NCI-H460 (cell line): ENCODE measurements at regions not wholly inside any gene's neighbourhood (a gene's known extent, or its start where the extent isn't known, plus 50 kb on each side); places are given as distances from the start of the nearest gene placed in this dataset.

Experiments
- DNase-seq: peaks from one replicate; pipeline ENCODE4 v3.0.0-alpha.2; 2016; ENCODE audit warnings: low read depth; ENCODE audit errors: extremely low read depth

GRCh38 chr11:95337175-95337957 lies 106.4 kb upstream of the SESN3 start:
- no peak for DNase-seq

DNA sequence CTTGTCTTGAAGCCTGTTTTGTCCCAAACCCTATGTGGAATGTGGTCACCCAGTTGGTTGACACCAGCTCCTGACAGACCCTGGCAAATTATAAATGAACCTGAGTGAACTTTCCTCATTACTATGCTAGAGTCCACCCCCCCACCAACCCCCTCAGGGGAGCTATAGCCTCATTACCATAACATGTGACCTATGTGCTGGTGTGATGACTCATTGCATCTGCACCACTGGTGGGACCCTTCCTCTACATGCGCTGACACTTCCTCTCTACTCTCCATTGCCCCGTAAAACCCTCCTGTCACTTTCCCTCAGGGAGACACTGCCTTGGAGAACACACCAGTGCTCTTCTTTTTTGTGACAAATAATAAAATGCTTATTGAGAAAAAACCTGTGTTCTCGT lies 105.0 kb upstream of the SESN3 start:
- DNase-seq = no peak

GRCh38 chr11:95331161-95331560 lies 100.2 kb upstream of the SESN3 start:
- DNase-seq = no peak

GRCh38 chr11:95330302-95330701 lies 99.3 kb upstream of the SESN3 start:
- DNase-seq = no peak

DNA sequence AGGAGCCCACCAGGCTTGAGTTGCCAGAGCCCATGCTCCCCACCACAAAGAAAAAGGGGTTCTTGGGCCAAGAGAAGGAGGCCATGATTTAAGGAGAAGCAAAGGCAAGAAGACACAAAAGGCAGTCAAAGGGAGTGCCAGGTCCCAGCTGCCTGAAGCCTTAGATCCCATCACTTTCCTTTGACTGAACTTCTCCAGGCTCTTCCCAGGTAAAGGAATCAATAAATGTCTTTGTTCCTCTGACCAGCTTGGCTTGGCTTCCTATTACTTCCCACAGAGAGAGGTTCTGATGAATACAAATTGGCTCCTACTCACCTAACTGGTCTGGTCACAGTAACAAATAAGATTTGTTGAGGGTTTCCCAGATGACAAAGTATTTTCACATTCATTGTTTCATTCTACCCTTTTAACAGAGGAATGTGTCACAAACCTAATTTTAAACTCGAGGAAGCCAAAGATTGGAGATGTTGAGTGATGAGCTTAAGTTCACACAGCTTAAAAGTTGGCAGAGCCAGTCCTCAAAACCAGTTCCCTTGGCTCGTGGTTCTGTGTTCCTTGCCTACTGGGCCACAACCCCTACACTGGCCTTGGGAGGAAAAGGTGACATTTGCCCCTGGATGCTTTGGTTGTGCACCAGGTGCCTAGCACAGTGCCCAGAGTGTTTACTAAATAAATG lies 96.4 kb upstream of the SESN3 start:
- no peak for DNase-seq

- peak; percentile 90 for DNase-seq
These were observed 94.8 kb upstream of the SESN3 start for GRCh38 chr11:95325777-95326258.

GRCh38 chr11:95324826-95325225 lies 93.8 kb upstream of the SESN3 start:
- DNase-seq = no peak

DNA sequence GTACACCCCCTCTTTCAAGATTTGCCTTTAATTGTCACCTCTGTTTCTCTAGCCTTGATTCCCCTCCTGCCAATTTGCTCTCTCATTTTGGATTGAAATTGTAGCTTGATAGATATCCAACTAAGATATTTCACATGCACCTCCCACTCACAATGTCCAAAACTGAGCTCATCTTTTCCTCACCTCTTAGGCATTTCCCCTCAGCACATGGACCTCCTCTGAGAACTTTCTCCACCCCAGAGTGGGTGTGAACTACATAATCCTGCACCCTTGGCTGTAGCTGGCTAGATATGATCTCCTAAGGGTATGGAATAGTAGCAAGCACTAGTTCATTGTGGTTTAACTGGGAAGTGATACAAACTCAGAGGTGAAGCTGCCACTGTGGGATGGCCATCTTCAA lies 91.5 kb upstream of the SESN3 start:
- no peak for DNase-seq

DNA sequence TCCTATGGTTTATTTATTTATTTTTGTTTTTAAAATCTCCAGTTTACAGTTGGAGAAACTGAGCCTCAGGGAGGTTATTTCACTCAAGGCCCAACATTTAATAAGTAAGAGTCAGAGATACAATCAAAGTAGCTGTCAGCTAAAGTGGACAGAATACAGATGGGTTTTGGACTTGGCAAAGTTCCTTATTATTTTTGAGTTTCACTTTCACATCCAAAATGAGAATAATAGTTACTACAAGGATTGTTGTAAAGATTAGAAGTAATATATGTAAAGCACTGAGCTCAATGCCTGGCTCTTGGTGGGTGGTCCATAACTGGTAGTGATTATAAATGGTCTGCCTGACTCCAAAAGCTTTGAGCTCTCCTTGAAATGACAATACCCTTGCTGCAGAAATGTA lies 87.5 kb upstream of the SESN3 start:
- DNase-seq = no peak

DNA sequence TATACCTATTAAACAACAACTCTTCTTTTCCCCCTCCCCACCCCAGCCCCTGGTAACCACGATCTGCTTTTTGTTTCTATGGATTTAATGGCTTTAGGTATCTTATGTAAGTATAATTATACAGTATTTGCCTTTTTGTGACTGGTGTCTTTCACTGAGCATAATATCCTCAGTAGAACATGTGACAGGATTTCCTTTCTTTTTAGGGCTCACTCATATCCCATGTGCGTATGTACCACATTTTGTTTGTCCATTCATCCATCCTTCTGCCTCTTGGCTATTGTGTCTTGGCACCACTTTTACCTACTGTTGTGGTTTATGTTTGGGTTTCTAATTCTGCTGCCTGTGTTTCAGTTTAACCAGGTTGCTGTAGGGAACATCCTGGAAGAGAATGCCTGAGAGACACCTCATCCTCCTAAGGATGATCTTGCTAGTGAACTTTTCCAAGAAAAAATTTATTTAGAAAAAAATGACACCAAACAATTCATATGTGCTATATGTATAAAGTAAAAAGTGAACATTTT lies 77.6 kb upstream of the SESN3 start:
- DNase-seq = no peak

DNA sequence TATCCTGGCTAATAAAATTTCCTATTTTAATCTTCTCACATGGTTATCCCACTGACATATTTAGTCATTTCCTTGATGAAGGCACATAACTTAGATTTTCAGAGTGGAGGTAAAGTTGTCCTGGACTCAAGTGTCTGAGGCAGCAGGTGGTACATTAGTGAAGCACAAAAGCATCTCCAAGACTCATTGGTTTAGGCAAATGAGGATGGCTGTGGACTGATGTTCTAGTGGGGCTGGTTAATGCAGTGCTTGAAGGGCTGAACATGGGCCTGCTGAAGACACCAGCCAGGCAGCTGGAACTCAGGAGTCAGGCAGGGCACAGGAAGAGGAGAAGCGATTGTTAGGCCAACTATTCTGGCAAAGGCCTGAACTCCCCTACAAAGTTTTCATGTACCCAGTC lies 76.3 kb upstream of the SESN3 start:
- DNase-seq = no peak

- DNase-seq = no peak
These were observed 75.8 kb upstream of the SESN3 start for GRCh38 chr11:95306801-95307200.

GRCh38 chr11:95306123-95306522 lies 75.1 kb upstream of the SESN3 start:
- no peak for DNase-seq

- DNase-seq = no peak
These were observed 74.7 kb upstream of the SESN3 start for GRCh38 chr11:95305705-95306104.

DNA sequence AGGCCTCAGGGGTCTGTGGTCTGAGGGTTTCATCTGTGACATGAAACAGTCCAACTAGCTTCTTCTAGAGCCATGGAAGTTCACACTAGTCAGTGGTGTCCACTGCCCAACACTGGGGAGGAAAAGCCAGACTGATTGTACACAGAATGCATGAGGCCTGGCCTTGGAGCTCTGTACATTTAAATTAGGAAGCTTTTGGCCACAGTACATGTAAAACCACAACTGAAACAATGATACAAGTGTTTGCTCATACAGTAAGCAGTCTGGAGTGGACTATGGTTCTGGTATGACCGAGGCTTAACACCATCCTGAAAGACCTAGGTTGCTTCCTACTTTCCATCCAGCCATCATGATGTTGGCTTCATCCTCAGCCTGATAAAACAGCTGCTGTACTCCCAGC lies 73.8 kb upstream of the SESN3 start:
- no peak for DNase-seq

- DNase-seq = no peak
These were observed 71.2 kb upstream of the SESN3 start for GRCh38 chr11:95302211-95302610.

DNA sequence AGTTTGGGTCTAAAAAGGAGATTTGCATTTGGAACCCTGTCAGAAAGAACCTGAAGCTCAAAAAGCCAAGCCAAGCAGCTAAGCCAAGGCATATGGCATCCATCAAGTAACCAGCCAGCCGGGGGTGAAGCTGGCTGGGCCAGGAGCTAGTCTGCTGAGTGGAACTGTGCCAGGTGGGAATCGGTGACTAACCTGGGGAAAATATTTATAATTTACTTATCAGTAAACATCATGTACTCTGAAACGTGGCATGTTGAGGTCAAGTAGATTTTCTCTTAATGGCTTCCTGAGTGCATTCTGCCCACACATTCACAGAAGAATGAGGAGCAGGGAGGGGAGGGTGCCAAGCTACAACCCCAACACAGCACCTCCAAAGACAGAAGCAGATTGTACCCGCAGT lies 70.5 kb upstream of the SESN3 start:
- no peak for DNase-seq

DNA sequence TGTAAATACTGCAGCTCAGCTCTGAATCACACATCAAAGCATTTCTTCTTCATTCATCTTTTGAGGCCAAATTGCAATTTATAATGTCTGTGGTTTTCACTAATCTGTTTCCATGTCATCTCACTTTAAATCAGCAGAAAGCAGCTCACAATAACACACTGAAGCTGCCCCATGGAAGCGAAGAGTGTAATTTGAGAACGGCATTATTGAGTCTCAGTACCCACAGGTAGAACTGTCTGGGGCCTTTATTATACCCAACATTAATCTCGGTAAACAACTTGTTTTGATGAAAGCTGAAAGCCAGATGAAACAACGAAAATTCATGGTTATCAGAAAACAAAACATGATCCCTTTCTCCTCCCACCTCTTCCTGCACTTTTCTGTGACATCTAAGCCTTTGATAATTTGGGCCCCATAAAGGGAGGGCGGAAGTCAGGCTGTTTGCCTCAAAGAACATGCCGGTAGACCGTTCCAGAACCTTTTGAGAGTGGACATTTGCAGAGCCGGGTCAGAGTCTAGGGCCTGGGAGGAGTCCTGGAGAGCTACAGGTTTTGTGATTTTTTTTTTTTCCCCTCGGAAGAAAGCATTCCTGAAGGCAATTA lies 68.2 kb upstream of the SESN3 start:
- no peak for DNase-seq

DNA sequence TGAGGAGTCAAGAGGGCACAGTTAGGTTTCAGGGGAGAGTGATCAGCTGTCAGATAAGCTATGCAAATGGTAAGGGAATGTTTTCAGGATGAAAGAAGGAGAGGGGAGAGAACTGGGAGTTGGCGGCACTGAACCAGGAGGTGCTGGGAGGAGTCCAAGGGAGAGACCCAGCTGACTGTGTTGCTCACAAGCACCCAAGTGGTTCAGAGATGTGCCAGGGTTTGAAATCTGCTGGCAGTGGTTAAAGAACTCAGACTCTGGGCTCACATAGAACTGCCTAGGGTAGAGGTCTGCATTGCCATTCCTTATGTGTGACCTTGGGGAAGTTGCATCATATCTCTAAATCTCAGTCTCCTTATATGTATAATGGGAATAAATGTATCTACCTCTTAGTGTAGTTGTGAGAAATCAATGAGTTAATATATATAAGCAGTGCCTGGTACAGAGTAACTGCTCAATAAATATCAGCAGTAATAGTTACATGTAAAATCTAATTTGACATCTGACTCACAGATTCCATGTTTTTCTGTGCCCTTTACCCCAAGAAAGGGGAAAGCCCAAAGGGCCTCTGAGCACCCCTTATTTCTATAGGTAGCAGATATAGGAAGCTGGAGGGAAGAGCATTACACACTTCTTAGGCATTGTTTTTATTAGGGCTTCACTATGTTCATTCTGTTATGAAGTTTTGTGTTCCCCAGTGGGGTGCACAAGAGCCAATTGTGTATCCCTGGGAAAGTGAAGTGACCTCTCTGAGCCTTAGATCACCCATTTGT lies 66.9 kb upstream of the SESN3 start:
- DNase-seq = no peak

- DNase-seq = no peak
These were observed 65.6 kb upstream of the SESN3 start for GRCh38 chr11:95296621-95297025.

GRCh38 chr11:95296165-95296564 lies 65.2 kb upstream of the SESN3 start:
- no peak for DNase-seq
